ENCODE measurements at regions not wholly inside any gene's neighbourhood (a gene's known extent, or its start where the extent isn't known, plus 50 kb on each side); places are given as distances from the start of the nearest gene placed in this dataset.

DNA sequence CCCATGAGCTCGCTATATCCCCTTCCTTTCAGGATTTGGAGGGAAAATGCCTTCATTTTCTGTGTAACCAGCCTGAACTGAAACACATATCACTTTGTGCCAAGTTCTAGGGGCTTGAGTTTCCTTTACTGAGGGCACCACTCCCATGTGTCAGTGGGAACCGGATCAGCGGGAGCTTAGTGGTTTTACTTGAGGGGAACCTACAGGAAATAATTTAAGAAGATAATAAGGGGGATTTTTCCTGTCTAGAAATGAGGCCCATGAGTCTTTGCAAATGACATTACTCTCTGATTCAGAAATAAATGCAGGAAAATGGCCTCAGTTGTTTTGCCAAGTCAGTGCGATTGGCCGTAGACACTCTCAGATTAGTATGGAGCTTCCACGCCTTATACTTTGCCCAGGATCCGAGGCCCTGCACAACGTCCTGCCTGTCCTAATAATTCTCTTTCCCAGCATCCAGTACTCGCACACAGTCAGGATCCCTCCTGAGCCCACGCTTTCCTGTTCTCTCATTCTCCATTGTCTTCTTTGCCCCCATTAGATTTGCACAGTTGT lies 86.4 kb upstream of the LYZL1 start:
- H3K9me3 ChIP-seq = no peaks in the 10 kb centered on the region
- no peak overlapping the region for H3K4me3 ChIP-seq
- ATAC-seq = no peak
- H3K27me3 ChIP-seq = peaks cover 0 to 5% (median 0%) of the 10 kb centered on the region in 9 donors
- peaks cover 0 to 5% (median 0%) of the 10 kb centered on the region in 12 donors for H3K4me1 ChIP-seq
- intact Hi-C loops (cut with DNase I) = no loop called here
- H3K36me3 ChIP-seq = no peaks in the 10 kb centered on the region
- WGBS, 4 donors = 64 to 81% (median 67%) methylated on average over 10 of the region's 10 CpGs
- no peak overlapping the region for H3K27ac ChIP-seq
- no peak for DNase-seq
- TF ChIP-seq POLR2A (IDR thresholded peaks at IDR 0.05) = no peak
- TF ChIP-seq, protein P1, sequence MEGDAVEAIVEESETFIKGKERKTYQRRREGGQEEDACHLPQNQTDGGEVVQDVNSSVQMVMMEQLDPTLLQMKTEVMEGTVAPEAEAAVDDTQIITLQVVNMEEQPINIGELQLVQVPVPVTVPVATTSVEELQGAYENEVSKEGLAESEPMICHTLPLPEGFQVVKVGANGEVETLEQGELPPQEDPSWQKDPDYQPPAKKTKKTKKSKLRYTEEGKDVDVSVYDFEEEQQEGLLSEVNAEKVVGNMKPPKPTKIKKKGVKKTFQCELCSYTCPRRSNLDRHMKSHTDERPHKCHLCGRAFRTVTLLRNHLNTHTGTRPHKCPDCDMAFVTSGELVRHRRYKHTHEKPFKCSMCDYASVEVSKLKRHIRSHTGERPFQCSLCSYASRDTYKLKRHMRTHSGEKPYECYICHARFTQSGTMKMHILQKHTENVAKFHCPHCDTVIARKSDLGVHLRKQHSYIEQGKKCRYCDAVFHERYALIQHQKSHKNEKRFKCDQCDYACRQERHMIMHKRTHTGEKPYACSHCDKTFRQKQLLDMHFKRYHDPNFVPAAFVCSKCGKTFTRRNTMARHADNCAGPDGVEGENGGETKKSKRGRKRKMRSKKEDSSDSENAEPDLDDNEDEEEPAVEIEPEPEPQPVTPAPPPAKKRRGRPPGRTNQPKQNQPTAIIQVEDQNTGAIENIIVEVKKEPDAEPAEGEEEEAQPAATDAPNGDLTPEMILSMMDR (IDR thresholded peaks at IDR 0.05) = no peak

DNA sequence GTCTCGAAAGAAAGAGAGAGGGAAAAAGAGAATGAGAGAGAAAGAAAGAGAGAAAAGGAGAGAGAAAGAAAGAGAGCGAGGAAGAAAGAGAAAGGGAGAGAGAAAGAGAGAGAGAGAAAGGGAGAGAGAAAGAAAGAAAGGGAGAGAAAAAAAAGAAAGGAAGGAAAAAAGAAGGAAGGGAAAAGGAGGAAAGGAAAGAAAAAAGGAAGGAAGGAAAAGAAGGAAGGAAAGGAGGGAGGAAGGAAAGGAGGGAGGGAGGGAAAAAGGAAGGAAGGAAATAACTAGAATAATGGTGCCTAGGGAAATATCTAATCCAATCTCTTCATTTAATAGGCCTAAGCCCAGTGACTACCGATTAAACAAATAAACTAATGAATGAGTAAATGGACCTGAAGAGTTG lies 85.4 kb upstream of the LYZL1 start:
- intact Hi-C loops (cut with DNase I) = no loop called here
- no peak overlapping the region for H3K27ac ChIP-seq
- 94 to 99% (median 94%) methylated on average over 3 of the region's 3 CpGs for WGBS, 4 donors
- DNase-seq (no peak), ATAC-seq (no peak)
- H3K4me3 ChIP-seq = no peak overlapping the region
- H3K9me3 ChIP-seq = no peaks in the 10 kb centered on the region
- H3K4me1 ChIP-seq = peaks cover 0 to 5% (median 0%) of the 10 kb centered on the region in 12 donors
- no peak for TF ChIP-seq POLR2A (IDR thresholded peaks at IDR 0.05)
- TF ChIP-seq, protein P1 (IDR thresholded peaks at IDR 0.05) = no peak
- H3K27me3 ChIP-seq = peaks cover 0 to 5% (median 0%) of the 10 kb centered on the region in 9 donors
- H3K36me3 ChIP-seq = no peaks in the 10 kb centered on the region

DNA sequence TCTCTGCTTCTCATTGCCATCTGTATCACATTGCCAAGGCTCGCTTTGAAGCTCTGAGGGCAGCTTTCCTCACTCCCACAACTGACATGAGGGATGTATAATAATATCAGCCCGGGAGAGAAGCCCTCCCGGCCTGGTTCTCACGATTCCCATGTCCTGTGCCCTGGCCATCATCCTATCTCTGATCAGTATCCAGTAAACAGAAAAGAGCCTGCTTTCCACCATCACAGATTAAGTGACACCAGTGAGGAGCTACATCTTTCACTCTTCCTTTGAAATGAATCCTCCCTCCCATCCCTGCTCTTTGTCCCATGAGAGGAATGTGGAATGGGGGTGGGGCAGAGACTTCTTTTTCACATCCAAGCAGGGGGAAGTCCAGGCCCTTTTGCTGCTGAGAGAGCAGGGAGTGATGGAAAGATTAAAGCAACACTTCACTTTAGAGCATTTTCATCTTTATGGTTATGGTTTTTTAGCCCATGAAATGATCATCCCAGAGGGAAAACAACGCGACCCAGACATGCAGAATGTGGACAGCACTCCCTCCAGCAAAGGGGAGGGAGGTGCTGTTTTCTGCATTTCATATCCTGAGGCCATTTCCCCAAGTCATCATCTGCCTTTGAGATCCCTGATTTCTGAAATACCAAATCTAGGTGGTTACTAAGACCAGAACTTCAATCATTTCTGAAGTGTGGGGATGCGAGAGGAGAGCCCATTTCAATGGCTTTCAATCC lies 84.6 kb upstream of the LYZL1 start:
- H3K27me3 ChIP-seq = peaks cover 0 to 5% (median 0%) of the 10 kb centered on the region in 9 donors
- ATAC-seq (no peak), DNase-seq (no peak)
- no peak overlapping the region for H3K4me3 ChIP-seq
- H3K4me1 ChIP-seq = peaks cover 0 to 5% (median 0%) of the 10 kb centered on the region in 12 donors
- WGBS, 4 donors = 62 to 77% (median 70%) methylated on average over 7 of the region's 7 CpGs
- no peak overlapping the region for H3K27ac ChIP-seq
- peaks cover 0 to 5% (median 0%) of the 10 kb centered on the region in 12 donors for H3K9me3 ChIP-seq
- H3K36me3 ChIP-seq = no peaks in the 10 kb centered on the region
- no peak for TF ChIP-seq POLR2A (IDR thresholded peaks at IDR 0.05)
- TF ChIP-seq, protein P1 (IDR thresholded peaks at IDR 0.05) = no peak
- intact Hi-C loops (cut with DNase I) = no loop called here

DNA sequence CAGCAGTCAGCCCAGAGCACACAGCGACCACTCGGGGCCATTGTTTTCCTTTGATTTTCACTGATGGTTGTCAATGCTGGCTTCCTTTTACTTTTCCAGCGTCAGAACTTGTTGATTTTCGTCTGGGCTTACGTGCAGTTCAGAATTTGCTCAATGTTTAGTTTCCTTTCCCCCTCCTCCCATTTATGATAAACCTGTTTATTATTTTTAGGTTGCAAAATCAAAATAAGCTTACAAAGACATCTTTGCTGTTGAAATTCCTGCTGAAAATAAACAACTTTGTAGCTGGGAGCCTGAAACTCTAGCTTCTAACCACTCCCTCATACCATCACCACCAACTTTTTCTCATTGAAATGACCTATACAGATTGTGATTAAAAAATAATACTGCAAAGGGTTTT lies 83.1 kb upstream of the LYZL1 start:
- intact Hi-C loops (cut with DNase I) = no loop called here
- 57 to 77% (median 60%) methylated on average over 5 of the region's 5 CpGs for WGBS, 4 donors
- Histone ChIP-seq H3K36me3 (no peaks in the 10 kb centered on the region), H3K27me3 (peaks cover 0 to 5% (median 0%) of the 10 kb centered on the region in 9 donors), H3K9me3 (peaks cover 0 to 20% (median 8%) of the 10 kb centered on the region in 12 donors), H3K27ac (no peak overlapping the region), H3K4me3 (no peak overlapping the region), H3K4me1 (peaks cover 0 to 5% (median 0%) of the 10 kb centered on the region in 12 donors)
- ATAC-seq (no peak), DNase-seq (no peak)
- TF ChIP-seq, protein P1 (IDR thresholded peaks at IDR 0.05) = no peak
- no peak for TF ChIP-seq POLR2A (IDR thresholded peaks at IDR 0.05)

Data from heart left ventricle (tissue), 16 donors.